Panc1 (cell line): ENCODE measurements at regions not wholly inside any gene's neighbourhood (a gene's known extent, or its start where the extent isn't known, plus 50 kb on each side); places are given as distances from the start of the nearest gene placed in this dataset.

Experiments used
- ATAC-seq: fragments of 200-7000 bp; cut with Tn5 transposase; 2 replicates; pipeline ENCODE4 v1.9.1; 2020; ENCODE audit warnings: mild to moderate bottlenecking, moderate library complexity
- BruUV-seq: library from RNA; stranded (reverse); fragments of 400-500 nt; replicated peaks from 2 replicates; lab custom pipeline; 2021; lab: Mats Ljungman, UMichigan
- CTCF ChIA-PET: fragments of 300-600 bp; sonication (Branson Sonifier 250); formaldehyde crosslinking; loops from one replicate; lab custom pipeline; 2022; ENCODE audit warnings: antibody characterized with exemption; lab: Charles Lee
- POLR2A ChIA-PET: fragments of 300-600 bp; sonication (Branson Sonifier 250); formaldehyde crosslinking; loops from one replicate; lab custom pipeline; 2022; ENCODE audit warnings: antibody characterized with exemption; lab: Charles Lee
- DNase-seq: peaks from one replicate; pipeline ENCODE4 v3.0.0-alpha.2; 2010; ENCODE audit warnings: low read depth, low spot score
- H3K27ac ChIP-seq: 2 replicates; pipeline ENCODE4 v1.5.1; 2011; ENCODE audit warnings: mild to moderate bottlenecking, low read length, inconsistent platforms
- H3K27me3 ChIP-seq: fragments of 200-500 bp; sonication (Bioruptor generic); 2 replicates; pipeline ENCODE4 v1.6.0; 2014; ENCODE audit warnings: low read length, inconsistent platforms; ENCODE audit not compliant: control insufficient read depth, insufficient read depth
- H3K36me3 ChIP-seq: fragments of 200-500 bp; sonication (Bioruptor generic); 2 replicates; pipeline ENCODE4 v1.5.1; 2014; ENCODE audit warnings: inconsistent platforms, mild to moderate bottlenecking, low read length, moderate library complexity; ENCODE audit not compliant: control insufficient read depth, insufficient read depth
- H3K4me1 ChIP-seq: 2 replicates; pipeline ENCODE4 v1.5.1; 2011; ENCODE audit warnings: inconsistent platforms, mild to moderate bottlenecking, low read length, moderate library complexity; ENCODE audit not compliant: control insufficient read depth, insufficient read depth
- H3K4me3 ChIP-seq, 2 experiments: 2 replicates each; pipeline ENCODE4 v1.5.1; 2011 to 2012; ENCODE audit warnings: low read depth in 2 of 2, low read length in 2 of 2, mild to moderate bottlenecking in 2 of 2, inconsistent platforms in 1 of 2, moderate library complexity in 1 of 2
- H3K9me3 ChIP-seq: fragments of 200-500 bp; sonication (Bioruptor generic); 2 replicates; pipeline ENCODE4 v1.5.1; 2014; ENCODE audit warnings: low read depth, mild to moderate bottlenecking, inconsistent platforms, low read length, moderate library complexity; ENCODE audit not compliant: control insufficient read depth, insufficient read depth
- POLR2AphosphoS5 ChIP-seq: IDR thresholded peaks from 2 replicates; pipeline ENCODE4 v1.6.1; 2012; ENCODE audit warnings: mild to moderate bottlenecking, low read depth, low read length, moderate library complexity
- SIN3A ChIP-seq: IDR thresholded peaks from 2 replicates; pipeline ENCODE4 v1.6.1; 2012; ENCODE audit warnings: low read depth, mild to moderate bottlenecking, low read length, moderate library complexity, borderline replicate concordance; ENCODE audit not compliant: insufficient read depth
- TCF7L2 ChIP-seq: IDR thresholded peaks from 2 replicates; pipeline ENCODE4 v1.6.1; 2011; ENCODE audit warnings: mild to moderate bottlenecking, low read depth, low read length, inconsistent platforms
- in situ Hi-C: cut with HindIII; loops from 2 replicates; pipeline ENCODE4 v1.10.0; 2016; ENCODE audit warnings: low sequenced_read_pairs, low pct_unique_long_range_greater_than_20kb
- intact Hi-C: fragments of 100-400 bp; cut with micrococcal nuclease; formaldehyde crosslinking; loops from one replicate; pipeline ENCODE4 v1.10.0; 2022; ENCODE audit not compliant: unreplicated experiment
- TF ChIP-seq, protein P1 (sequence below): fragments of 450-650 bp; IDR thresholded peaks from 2 replicates; pipeline ENCODE4 v1.5.1; 2017; ENCODE audit warnings: mild to moderate bottlenecking
- TF ChIP-seq, protein P2 (sequence below), 2 experiments: IDR thresholded peaks; 2 replicates each; pipeline ENCODE4 v1.6.1; 2011 to 2012; ENCODE audit warnings: low read depth in 2 of 2, control low read depth in 1 of 2, low read length in 1 of 2, mild to moderate bottlenecking in 1 of 2, moderate library complexity in 1 of 2; ENCODE audit not compliant: insufficient read depth in 1 of 2

DNA sequence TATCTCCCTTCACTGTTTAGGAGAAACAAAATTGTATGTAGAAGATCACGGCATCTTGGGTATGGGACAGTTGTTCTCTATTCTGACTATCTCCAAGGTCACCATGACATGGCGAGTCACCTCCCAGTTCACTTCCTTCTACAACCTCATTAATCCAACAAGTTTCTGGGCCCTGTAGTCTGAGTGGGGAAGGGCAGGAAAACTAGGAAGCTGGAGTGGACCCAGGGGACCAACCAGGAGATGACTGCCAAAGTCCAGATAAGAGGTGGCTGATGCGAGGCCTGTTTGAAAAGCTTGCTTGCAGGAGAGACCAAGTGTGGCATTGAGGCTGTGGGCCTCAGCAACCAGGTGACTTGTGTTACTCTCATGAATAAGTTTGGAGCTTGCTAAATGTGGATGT, 584.9 kb downstream of the TNS3 start:
- H3K9me3 ChIP-seq = no peaks in the 10 kb centered on the region
- H3K4me1 ChIP-seq = no peaks in the 10 kb centered on the region
- no peaks in the 10 kb centered on the region for H3K27me3 ChIP-seq
- no peak overlapping the region for H3K27ac ChIP-seq
- no peaks in the 10 kb centered on the region for H3K36me3 ChIP-seq
- BruUV-seq = no TSS peak
- CTCF ChIA-PET = no interaction called here
- ATAC-seq (no peak), DNase-seq (no peak)
- in situ Hi-C loops (no loop called here), intact Hi-C loops (no loop called here)
- no peak overlapping the region for H3K4me3 ChIP-seq
- POLR2A ChIA-PET = no interaction called here
- TF ChIP-seq POLR2AphosphoS5 (no peak), SIN3A (no peak), TCF7L2 (no peak)
- TF ChIP-seq, protein P1, sequence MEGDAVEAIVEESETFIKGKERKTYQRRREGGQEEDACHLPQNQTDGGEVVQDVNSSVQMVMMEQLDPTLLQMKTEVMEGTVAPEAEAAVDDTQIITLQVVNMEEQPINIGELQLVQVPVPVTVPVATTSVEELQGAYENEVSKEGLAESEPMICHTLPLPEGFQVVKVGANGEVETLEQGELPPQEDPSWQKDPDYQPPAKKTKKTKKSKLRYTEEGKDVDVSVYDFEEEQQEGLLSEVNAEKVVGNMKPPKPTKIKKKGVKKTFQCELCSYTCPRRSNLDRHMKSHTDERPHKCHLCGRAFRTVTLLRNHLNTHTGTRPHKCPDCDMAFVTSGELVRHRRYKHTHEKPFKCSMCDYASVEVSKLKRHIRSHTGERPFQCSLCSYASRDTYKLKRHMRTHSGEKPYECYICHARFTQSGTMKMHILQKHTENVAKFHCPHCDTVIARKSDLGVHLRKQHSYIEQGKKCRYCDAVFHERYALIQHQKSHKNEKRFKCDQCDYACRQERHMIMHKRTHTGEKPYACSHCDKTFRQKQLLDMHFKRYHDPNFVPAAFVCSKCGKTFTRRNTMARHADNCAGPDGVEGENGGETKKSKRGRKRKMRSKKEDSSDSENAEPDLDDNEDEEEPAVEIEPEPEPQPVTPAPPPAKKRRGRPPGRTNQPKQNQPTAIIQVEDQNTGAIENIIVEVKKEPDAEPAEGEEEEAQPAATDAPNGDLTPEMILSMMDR = no peak
- TF ChIP-seq, protein P2, sequence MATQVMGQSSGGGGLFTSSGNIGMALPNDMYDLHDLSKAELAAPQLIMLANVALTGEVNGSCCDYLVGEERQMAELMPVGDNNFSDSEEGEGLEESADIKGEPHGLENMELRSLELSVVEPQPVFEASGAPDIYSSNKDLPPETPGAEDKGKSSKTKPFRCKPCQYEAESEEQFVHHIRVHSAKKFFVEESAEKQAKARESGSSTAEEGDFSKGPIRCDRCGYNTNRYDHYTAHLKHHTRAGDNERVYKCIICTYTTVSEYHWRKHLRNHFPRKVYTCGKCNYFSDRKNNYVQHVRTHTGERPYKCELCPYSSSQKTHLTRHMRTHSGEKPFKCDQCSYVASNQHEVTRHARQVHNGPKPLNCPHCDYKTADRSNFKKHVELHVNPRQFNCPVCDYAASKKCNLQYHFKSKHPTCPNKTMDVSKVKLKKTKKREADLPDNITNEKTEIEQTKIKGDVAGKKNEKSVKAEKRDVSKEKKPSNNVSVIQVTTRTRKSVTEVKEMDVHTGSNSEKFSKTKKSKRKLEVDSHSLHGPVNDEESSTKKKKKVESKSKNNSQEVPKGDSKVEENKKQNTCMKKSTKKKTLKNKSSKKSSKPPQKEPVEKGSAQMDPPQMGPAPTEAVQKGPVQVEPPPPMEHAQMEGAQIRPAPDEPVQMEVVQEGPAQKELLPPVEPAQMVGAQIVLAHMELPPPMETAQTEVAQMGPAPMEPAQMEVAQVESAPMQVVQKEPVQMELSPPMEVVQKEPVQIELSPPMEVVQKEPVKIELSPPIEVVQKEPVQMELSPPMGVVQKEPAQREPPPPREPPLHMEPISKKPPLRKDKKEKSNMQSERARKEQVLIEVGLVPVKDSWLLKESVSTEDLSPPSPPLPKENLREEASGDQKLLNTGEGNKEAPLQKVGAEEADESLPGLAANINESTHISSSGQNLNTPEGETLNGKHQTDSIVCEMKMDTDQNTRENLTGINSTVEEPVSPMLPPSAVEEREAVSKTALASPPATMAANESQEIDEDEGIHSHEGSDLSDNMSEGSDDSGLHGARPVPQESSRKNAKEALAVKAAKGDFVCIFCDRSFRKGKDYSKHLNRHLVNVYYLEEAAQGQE (IDR thresholded peaks at IDR 0.05; ENCODE audit: insufficient read depth in 1 of 2, low read depth in 2 of 2, low read length in 1 of 2) = no peak

DNA sequence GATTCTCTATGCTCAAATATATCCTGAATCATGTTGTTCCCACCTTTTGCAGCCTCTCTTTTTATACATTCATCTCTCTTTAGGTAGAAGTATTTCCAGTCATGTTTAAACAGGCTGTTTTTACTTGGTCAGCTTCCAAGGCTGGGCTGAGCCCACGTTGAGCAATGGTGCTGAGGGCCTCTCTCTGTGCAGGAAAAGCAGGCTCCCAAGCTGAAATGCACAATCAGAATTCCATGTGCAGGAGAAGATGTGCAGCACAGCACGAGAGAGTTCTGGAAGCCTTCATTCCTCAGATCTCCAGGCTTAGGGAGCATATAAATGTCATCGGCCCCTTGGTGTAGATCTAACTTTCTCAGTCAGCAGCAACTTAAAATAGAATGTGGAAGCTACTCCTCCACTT, 588.5 kb downstream of the TNS3 start:
- in situ Hi-C loops (no loop called here), intact Hi-C loops (no loop called here)
- H3K27me3 ChIP-seq = no peaks in the 10 kb centered on the region
- DNase-seq = no peak
- no peaks in the 10 kb centered on the region for H3K4me1 ChIP-seq
- TF ChIP-seq, protein P2 (IDR thresholded peaks at IDR 0.05; ENCODE audit: insufficient read depth in 1 of 2, low read depth in 2 of 2, low read length in 1 of 2) = no peak
- TF ChIP-seq POLR2AphosphoS5 (no peak), TCF7L2 (no peak), SIN3A (no peak)
- TF ChIP-seq, protein P1 = no peak
- POLR2A ChIA-PET = no interaction called here
- no peaks in the 10 kb centered on the region for H3K36me3 ChIP-seq
- no TSS peak for BruUV-seq
- CTCF ChIA-PET = no interaction called here
- H3K4me3 ChIP-seq = no peak overlapping the region
- no peaks in the 10 kb centered on the region for H3K9me3 ChIP-seq
- peak; percentile 42; the same call in 1 of the 2 replicates for ATAC-seq
- no peak overlapping the region for H3K27ac ChIP-seq
